Loucy (cell line): ENCODE measurements at regions not wholly inside any gene's neighbourhood (a gene's known extent, or its start where the extent isn't known, plus 50 kb on each side); places are given as distances from the start of the nearest gene placed in this dataset.

Experiments
- EZH2phosphoT487 ChIP-seq: fragments of 200-600 bp; IDR thresholded peaks from 2 replicates; pipeline ENCODE4 v1.6.1; 2018; ENCODE audit warnings: antibody characterized with exemption, mild to moderate bottlenecking, moderate library complexity, borderline replicate concordance
- TF ChIP-seq, protein P1 (sequence below): fragments of 200-600 bp; sonication (generic); conservative IDR thresholded peaks from 2 replicates; pipeline ENCODE4 v1.5.1; 2014; ENCODE audit warnings: mild to moderate bottlenecking, antibody characterized with exemption, low read length

DNA sequence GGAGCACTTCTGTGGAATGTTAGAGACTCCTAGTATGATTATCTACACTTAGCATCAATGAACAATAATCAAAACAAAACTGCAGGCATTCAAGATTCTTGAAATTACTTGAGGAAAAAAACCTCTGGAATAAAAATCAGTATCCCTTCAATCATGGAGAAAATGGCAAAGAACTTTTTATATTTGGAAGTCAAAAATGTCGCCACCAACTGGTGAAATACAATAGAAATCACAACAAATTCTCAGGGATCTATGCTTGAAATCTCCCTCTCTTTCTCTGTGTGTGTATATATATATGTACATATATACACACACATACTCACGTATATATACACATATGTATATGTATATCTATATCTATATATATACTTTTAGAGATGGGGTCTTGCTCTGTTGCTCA lies 378.9 kb upstream of the ALCAM start:
- TF ChIP-seq, protein P1, sequence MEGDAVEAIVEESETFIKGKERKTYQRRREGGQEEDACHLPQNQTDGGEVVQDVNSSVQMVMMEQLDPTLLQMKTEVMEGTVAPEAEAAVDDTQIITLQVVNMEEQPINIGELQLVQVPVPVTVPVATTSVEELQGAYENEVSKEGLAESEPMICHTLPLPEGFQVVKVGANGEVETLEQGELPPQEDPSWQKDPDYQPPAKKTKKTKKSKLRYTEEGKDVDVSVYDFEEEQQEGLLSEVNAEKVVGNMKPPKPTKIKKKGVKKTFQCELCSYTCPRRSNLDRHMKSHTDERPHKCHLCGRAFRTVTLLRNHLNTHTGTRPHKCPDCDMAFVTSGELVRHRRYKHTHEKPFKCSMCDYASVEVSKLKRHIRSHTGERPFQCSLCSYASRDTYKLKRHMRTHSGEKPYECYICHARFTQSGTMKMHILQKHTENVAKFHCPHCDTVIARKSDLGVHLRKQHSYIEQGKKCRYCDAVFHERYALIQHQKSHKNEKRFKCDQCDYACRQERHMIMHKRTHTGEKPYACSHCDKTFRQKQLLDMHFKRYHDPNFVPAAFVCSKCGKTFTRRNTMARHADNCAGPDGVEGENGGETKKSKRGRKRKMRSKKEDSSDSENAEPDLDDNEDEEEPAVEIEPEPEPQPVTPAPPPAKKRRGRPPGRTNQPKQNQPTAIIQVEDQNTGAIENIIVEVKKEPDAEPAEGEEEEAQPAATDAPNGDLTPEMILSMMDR = no peak
- TF ChIP-seq EZH2phosphoT487 = no peak
